ENCODE measurements at regions not wholly inside any gene's neighbourhood (a gene's known extent, or its start where the extent isn't known, plus 50 kb on each side); places are given as distances from the start of the nearest gene placed in this dataset.

DNA sequence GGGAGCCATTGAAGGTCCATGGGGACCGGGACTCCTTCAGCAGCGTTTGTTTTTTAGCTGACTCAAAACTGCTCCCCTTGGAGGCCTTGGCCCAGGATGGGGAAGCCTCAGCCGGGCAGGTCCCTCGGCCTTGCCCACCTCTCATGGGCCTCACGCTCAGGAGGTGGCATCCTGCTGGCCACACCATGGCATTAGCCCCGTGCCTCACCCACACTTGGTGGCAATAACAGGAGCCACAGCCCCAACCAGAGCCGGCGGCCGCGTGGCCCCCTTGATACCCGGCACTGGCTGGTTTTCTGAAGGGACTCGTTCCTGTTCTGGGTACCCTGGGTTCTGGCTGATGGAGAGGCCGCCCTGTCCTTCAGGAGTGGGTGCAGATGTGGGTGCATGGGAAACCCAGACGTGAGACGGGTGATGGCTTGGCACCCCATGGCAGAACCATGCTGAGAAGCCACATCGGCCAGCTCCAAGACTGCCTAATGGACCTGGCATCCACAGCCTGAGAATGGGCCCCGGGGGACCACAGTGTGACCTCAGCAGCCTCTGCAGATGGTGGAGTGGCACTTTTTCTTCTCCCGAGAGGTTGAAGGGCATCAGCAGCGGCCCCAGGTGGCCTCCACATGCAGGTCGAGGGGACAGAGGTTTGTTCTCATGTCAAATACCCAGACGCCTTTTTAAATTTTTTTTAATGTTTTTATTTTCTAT, 49.8 kb upstream of the PPARA start:
- no peak overlapping the region for H3K4me3 ChIP-seq (ENCODE audit: low read depth, low read length)
- TF ChIP-seq, protein P1, sequence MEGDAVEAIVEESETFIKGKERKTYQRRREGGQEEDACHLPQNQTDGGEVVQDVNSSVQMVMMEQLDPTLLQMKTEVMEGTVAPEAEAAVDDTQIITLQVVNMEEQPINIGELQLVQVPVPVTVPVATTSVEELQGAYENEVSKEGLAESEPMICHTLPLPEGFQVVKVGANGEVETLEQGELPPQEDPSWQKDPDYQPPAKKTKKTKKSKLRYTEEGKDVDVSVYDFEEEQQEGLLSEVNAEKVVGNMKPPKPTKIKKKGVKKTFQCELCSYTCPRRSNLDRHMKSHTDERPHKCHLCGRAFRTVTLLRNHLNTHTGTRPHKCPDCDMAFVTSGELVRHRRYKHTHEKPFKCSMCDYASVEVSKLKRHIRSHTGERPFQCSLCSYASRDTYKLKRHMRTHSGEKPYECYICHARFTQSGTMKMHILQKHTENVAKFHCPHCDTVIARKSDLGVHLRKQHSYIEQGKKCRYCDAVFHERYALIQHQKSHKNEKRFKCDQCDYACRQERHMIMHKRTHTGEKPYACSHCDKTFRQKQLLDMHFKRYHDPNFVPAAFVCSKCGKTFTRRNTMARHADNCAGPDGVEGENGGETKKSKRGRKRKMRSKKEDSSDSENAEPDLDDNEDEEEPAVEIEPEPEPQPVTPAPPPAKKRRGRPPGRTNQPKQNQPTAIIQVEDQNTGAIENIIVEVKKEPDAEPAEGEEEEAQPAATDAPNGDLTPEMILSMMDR (IDR thresholded peaks at IDR 0.05; ENCODE audit: insufficient read depth, low read length) = no peak
- no peak for DNase-seq (ENCODE audit: low read depth)

Small RNA genes lying in the stretch of these regions (small RNA-seq; reads per million reads assigned to genes)
- gene MIR3619 = 6.2 reads per million, percentile 90 among the genes with 10 or more reads in this experiment
